ENCODE measurements at regions not wholly inside any gene's neighbourhood (a gene's known extent, or its start where the extent isn't known, plus 50 kb on each side); places are given as distances from the start of the nearest gene placed in this dataset.

DNA sequence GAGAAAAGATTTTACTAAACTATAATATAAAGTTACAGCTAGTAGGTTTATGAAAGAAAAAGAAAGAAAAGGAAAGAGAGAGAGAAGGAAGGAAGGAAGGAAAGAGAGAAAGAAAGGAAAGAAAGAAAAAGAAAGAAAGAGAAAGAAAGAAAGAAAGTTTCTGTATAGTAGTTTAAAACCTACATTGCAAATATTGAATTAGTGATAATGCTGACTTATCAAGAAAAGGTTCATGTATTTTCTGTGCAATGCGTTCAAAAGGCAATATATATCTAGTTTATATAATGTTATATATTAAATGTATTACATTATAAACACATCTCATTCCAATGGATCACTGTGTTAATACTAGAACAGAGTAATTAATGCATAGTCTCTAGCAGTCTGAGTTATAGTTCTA, 648.4 kb downstream of the ZBBX start:
- ChIA-PET POLR2A (no interaction called here), CTCF (ENCODE audit: low intra/inter-chr PET ratio, low total read pairs) (no interaction called here)
- DNase-seq (ENCODE audit: low spot score) (no peak), ATAC-seq (no peak), FAIRE-seq (no peak)
- in situ Hi-C loops (cut with HindIII; ENCODE audit: extremely low pct_ligation_motif_present, low pct_unique_long_range_greater_than_20kb) (no loop called here), intact Hi-C loops (cut with micrococcal nuclease; ENCODE audit: unreplicated experiment) (no loop called here)
- no peak overlapping the region for H3K9ac ChIP-seq (ENCODE audit: insufficient read depth, low read depth, low read length)
- H2AFZ ChIP-seq (ENCODE audit: low read length) = no peak overlapping the region
- no peaks in the 10 kb centered on the region for H3K4me1 ChIP-seq (ENCODE audit: insufficient read depth, low read length)
- H3K4me2 ChIP-seq (ENCODE audit: low read depth, low read length) = no peak overlapping the region
- no peak overlapping the region for H3K27ac ChIP-seq (ENCODE audit: extremely low read length, insufficient read depth, low read length)
- no peaks in the 10 kb centered on the region for H4K20me1 ChIP-seq (ENCODE audit: insufficient read depth, low read length)
- no peaks in the 10 kb centered on the region for H3K9me3 ChIP-seq (ENCODE audit: low read length)
- H3K79me2 ChIP-seq (ENCODE audit: insufficient read depth, low read length) = no peaks in the 10 kb centered on the region
- H3K36me3 ChIP-seq (replicated peaks in 1 of 2; ENCODE audit: control insufficient read depth in 1 of 2, insufficient read depth in 2 of 2, low read length in 2 of 2) = no peaks in the 10 kb centered on the region
- no TSS peak for BruUV-seq (replicated peaks)
- H3K4me3 ChIP-seq (replicated peaks in 1 of 3; ENCODE audit: insufficient read depth in 1 of 3, low read depth in 2 of 3, low read length in 3 of 3) = no peak overlapping the region
- TF ChIP-seq MAFF (IDR thresholded peaks at IDR 0.05; ENCODE audit: low read depth, low read length) = peak; percentile 49; the same call in 1 of the 2 replicates
- no peak for TF ChIP-seq NFYC (CRISPR knock-in tag; IDR thresholded peaks at IDR 0.05)
- peak in 1 of 2 experiments; percentile 65; a peak in 2 of 4 replicates for TF ChIP-seq MAFK (conservative IDR thresholded peaks at IDR 0.05 in 1 of 2, IDR thresholded peaks at IDR 0.05 in 1 of 2; ENCODE audit: low read length in 2 of 2)
- no peaks in the 10 kb centered on the region for H3K27me3 ChIP-seq (ENCODE audit: control insufficient read depth in 1 of 2, insufficient read depth in 2 of 2, low read length in 2 of 2)
- WGBS (ENCODE audit: low lambda C conversion rate) = 3% methylated on average over 1 of the region's 1 CpG

DNA sequence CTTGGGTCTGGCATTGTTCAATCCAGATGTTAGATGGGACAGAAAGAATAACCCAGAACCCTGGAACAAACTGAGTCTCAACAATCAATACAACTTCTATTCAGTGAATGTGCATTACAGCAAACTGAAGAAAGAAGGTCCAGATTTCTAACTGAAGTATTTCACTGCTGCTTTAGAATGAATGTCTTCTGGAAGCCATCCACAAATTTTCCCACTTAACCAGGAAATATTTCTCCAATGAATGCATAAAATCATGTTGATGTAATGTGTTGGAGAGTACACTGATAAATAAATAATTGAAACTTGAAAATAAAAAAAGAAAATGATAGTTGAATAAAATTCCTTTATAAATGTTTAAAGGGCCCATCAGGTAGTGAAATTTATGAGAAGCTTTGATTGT, 658.6 kb downstream of the ZBBX start:
- DNase-seq (ENCODE audit: low spot score) (no peak), ATAC-seq (no peak), FAIRE-seq (no peak)
- Histone ChIP-seq H3K4me3 (replicated peaks in 1 of 3; ENCODE audit: insufficient read depth in 1 of 3, low read depth in 2 of 3, low read length in 3 of 3) (no peak overlapping the region), H3K36me3 (replicated peaks in 1 of 2; ENCODE audit: control insufficient read depth in 1 of 2, insufficient read depth in 2 of 2, low read length in 2 of 2) (no peaks in the 10 kb centered on the region), H3K4me1 (ENCODE audit: insufficient read depth, low read length) (no peaks in the 10 kb centered on the region), H2AFZ (ENCODE audit: low read length) (no peak overlapping the region), H3K4me2 (ENCODE audit: low read depth, low read length) (no peak overlapping the region), H3K9me3 (ENCODE audit: low read length) (peaks cover 5% of the 10 kb centered on the region; the same call in 1 of the 2 replicates), H3K27me3 (ENCODE audit: control insufficient read depth in 1 of 2, insufficient read depth in 2 of 2, low read length in 2 of 2) (no peaks in the 10 kb centered on the region), H3K9ac (ENCODE audit: insufficient read depth, low read depth, low read length) (no peak overlapping the region), H3K27ac (ENCODE audit: extremely low read length, insufficient read depth, low read length) (no peak overlapping the region), H4K20me1 (ENCODE audit: insufficient read depth, low read length) (no peaks in the 10 kb centered on the region), H3K79me2 (ENCODE audit: insufficient read depth, low read length) (no peaks in the 10 kb centered on the region)
- ChIA-PET CTCF (ENCODE audit: low intra/inter-chr PET ratio, low total read pairs) (no interaction called here), POLR2A (no interaction called here)
- intact Hi-C loops (cut with micrococcal nuclease; ENCODE audit: unreplicated experiment) (no loop called here), in situ Hi-C loops (cut with HindIII; ENCODE audit: extremely low pct_ligation_motif_present, low pct_unique_long_range_greater_than_20kb) (no loop called here)
- no TSS peak for BruUV-seq (replicated peaks)
- no peak for TF ChIP-seq ZNF33A (CRISPR knock-in tag; IDR thresholded peaks at IDR 0.05; ENCODE audit: borderline replicate concordance)
- TF ChIP-seq, protein P1, sequence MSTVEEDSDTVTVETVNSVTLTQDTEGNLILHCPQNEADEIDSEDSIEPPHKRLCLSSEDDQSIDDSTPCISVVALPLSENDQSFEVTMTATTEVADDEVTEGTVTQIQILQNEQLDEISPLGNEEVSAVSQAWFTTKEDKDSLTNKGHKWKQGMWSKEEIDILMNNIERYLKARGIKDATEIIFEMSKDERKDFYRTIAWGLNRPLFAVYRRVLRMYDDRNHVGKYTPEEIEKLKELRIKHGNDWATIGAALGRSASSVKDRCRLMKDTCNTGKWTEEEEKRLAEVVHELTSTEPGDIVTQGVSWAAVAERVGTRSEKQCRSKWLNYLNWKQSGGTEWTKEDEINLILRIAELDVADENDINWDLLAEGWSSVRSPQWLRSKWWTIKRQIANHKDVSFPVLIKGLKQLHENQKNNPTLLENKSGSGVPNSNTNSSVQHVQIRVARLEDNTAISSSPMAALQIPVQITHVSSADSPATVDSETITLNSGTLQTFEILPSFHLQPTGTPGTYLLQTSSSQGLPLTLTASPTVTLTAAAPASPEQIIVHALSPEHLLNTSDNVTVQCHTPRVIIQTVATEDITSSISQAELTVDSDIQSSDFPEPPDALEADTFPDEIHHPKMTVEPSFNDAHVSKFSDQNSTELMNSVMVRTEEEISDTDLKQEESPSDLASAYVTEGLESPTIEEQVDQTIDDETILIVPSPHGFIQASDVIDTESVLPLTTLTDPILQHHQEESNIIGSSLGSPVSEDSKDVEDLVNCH (CRISPR knock-in tag; IDR thresholded peaks at IDR 0.05) = no peak
- no peak for TF ChIP-seq ZNF3 (CRISPR knock-in tag; IDR thresholded peaks at IDR 0.05)
- no peak for TF ChIP-seq HNRNPL (IDR thresholded peaks at IDR 0.05; ENCODE audit: low read depth, low read length)
- TF ChIP-seq, protein P2, sequence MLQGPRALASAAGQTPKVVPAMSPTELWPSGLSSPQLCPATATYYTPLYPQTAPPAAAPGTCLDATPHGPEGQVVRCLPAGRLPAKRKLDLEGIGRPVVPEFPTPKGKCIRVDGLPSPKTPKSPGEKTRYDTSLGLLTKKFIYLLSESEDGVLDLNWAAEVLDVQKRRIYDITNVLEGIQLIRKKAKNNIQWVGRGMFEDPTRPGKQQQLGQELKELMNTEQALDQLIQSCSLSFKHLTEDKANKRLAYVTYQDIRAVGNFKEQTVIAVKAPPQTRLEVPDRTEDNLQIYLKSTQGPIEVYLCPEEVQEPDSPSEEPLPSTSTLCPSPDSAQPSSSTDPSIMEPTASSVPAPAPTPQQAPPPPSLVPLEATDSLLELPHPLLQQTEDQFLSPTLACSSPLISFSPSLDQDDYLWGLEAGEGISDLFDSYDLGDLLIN (CRISPR knock-in tag; IDR thresholded peaks at IDR 0.05; ENCODE audit: borderline replicate concordance) = no peak
- no peak for TF ChIP-seq KDM2A (CRISPR knock-in tag; IDR thresholded peaks at IDR 0.05; ENCODE audit: borderline replicate concordance, low read depth)
- TF ChIP-seq EZH2 (conservative IDR thresholded peaks at IDR 0.05; ENCODE audit: low read depth, low read length) = no peak
- TF ChIP-seq, protein P3, sequence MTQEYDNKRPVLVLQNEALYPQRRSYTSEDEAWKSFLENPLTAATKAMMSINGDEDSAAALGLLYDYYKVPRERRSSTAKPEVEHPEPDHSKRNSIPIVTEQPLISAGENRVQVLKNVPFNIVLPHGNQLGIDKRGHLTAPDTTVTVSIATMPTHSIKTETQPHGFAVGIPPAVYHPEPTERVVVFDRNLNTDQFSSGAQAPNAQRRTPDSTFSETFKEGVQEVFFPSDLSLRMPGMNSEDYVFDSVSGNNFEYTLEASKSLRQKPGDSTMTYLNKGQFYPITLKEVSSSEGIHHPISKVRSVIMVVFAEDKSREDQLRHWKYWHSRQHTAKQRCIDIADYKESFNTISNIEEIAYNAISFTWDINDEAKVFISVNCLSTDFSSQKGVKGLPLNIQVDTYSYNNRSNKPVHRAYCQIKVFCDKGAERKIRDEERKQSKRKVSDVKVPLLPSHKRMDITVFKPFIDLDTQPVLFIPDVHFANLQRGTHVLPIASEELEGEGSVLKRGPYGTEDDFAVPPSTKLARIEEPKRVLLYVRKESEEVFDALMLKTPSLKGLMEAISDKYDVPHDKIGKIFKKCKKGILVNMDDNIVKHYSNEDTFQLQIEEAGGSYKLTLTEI (CRISPR knock-in tag; conservative IDR thresholded peaks at IDR 0.05) = no peak
- no peak for TF ChIP-seq ZBTB3 (CRISPR knock-in tag; IDR thresholded peaks at IDR 0.05; ENCODE audit: borderline replicate concordance, low read depth)
- no peak for TF ChIP-seq ZNF441 (CRISPR knock-in tag; IDR thresholded peaks at IDR 0.05; ENCODE audit: borderline replicate concordance)
- TF ChIP-seq NFKBIZ (CRISPR knock-in tag; IDR thresholded peaks at IDR 0.05) = no peak

Data from HepG2 (cell line).